ENCODE measurements at regions not wholly inside any gene's neighbourhood (a gene's known extent, or its start where the extent isn't known, plus 50 kb on each side); places are given as distances from the start of the nearest gene placed in this dataset.

DNA sequence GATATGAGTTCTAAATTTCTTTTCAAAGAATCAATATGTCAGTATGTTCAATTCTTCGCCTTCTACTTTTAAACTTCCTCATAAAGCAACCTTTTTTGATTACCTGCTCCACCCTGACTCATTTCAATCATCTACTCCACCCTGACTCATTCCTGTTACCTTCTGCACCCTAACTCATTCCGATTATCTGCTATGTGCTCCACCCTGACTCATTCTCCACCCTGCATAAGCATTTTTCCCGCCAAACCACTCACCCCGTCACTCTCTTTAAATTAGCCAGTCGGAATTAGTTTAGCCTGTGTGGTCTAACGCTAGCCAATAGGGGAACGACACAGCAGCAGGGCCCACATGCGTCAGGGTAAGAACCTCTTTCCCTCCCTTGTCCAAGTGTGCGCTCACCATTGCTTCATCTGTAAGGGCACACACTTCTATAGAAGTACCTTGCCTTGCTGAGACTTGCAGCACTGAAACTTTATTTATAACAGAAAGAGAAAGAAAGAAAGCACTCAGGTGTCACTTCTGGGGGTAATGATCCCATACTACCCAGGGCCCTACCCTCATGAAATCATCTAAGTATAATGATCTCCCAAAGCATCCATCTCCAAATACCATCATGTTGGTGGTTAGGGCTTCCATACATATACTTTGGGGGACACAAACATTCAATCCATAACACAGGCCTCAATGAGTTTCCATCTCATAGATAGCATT is 875.2 kb downstream of the RAPGEF2 start:
- Histone ChIP-seq H3K4me1 (ENCODE audit: control insufficient read depth in 5 of 5, insufficient read depth in 5 of 5, low read length in 5 of 5) (no peaks in the 10 kb centered on the region), H3K9me3 (ENCODE audit: control insufficient read depth in 4 of 4, insufficient read depth in 3 of 4, low read length in 3 of 4) (peaks cover 0 to 2% (median 0%) of the 10 kb centered on the region in 4 donors), H3K27me3 (ENCODE audit: control insufficient read depth in 3 of 3, insufficient read depth in 3 of 3, low read length in 2 of 3) (no peaks in the 10 kb centered on the region), H3K27ac (ENCODE audit: low read depth in 1 of 2, low read length in 1 of 2) (no peak overlapping the region), H3K9ac (ENCODE audit: insufficient read depth in 1 of 2, low read length in 2 of 2) (no peak overlapping the region), H3K36me3 (ENCODE audit: control insufficient read depth in 4 of 4, insufficient read depth in 4 of 4, low read length in 4 of 4) (no peaks in the 10 kb centered on the region), H3K4me3 (no peak overlapping the region)
- ATAC-seq (ENCODE audit: insufficient read depth, low FRiP score) (no peak), DNase-seq (no peak)
- WGBS, 2 donors, result 90 to 94% methylated on average over 9 of the region's 9 CpGs
- no peak for TF ChIP-seq CTCF (IDR thresholded peaks at IDR 0.05; ENCODE audit: control extremely low read depth, extremely low read depth)

DNA sequence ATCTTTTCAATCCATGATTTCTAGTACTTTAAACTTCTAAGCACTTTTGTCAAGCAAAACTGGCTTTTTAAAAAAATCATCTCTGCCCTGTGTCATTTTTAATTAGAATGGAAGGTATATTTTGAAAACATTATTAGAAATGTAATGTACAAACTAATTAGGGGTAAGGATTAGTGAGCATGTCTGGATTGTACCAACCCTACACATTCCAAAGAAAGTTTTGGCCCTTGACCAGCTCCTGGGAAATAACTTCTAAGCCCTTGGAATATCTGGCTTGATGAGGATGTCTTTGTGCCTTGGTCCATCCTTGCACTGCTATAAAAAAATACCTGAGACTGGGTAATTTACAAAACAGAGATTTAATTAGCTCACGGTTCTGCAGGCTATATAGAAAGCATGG is 876.5 kb downstream of the RAPGEF2 start:
- DNase-seq (no peak), ATAC-seq (ENCODE audit: insufficient read depth, low FRiP score) (no peak)
- no peaks in the 10 kb centered on the region for H3K36me3 ChIP-seq (ENCODE audit: control insufficient read depth in 4 of 4, insufficient read depth in 4 of 4, low read length in 4 of 4)
- WGBS, 2 donors, result 91 to 93% methylated on average over 1 of the region's 1 CpG
- no peak overlapping the region for H3K27ac ChIP-seq (ENCODE audit: low read depth in 1 of 2, low read length in 1 of 2)
- no peaks in the 10 kb centered on the region for H3K27me3 ChIP-seq (ENCODE audit: control insufficient read depth in 3 of 3, insufficient read depth in 3 of 3, low read length in 2 of 3)
- TF ChIP-seq CTCF (IDR thresholded peaks at IDR 0.05; ENCODE audit: control extremely low read depth, extremely low read depth), result no peak
- no peak overlapping the region for H3K4me3 ChIP-seq
- no peak overlapping the region for H3K9ac ChIP-seq (ENCODE audit: insufficient read depth in 1 of 2, low read length in 2 of 2)
- no peaks in the 10 kb centered on the region for H3K4me1 ChIP-seq (ENCODE audit: control insufficient read depth in 5 of 5, insufficient read depth in 5 of 5, low read length in 5 of 5)
- H3K9me3 ChIP-seq (ENCODE audit: control insufficient read depth in 4 of 4, insufficient read depth in 3 of 4, low read length in 3 of 4), result no peaks in the 10 kb centered on the region

DNA sequence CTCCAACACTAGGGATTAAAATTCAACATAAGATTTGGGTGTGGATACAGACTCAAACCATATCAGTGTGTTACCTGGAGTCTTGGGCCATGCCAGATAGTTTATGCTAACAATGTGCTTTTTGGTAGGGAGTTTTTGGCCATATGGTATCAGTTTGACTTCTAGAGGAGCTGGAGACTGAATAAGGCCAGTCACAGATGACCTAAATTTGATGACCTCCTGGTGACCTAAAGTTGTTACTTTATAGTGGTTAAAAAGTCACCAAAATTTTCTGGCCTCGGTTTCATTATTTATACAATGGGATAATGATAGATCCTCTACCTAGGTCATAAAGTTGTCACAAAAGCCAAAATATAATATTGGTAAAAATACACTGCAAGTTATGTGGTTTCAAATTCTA is 877.1 kb downstream of the RAPGEF2 start:
- ATAC-seq (ENCODE audit: insufficient read depth, low FRiP score) (no peak), DNase-seq (no peak)
- Histone ChIP-seq H3K9me3 (ENCODE audit: control insufficient read depth in 4 of 4, insufficient read depth in 3 of 4, low read length in 3 of 4) (no peaks in the 10 kb centered on the region), H3K27me3 (ENCODE audit: control insufficient read depth in 3 of 3, insufficient read depth in 3 of 3, low read length in 2 of 3) (no peaks in the 10 kb centered on the region), H3K9ac (ENCODE audit: insufficient read depth in 1 of 2, low read length in 2 of 2) (no peak overlapping the region), H3K4me3 (no peak overlapping the region), H3K4me1 (ENCODE audit: control insufficient read depth in 5 of 5, insufficient read depth in 5 of 5, low read length in 5 of 5) (no peaks in the 10 kb centered on the region), H3K36me3 (ENCODE audit: control insufficient read depth in 4 of 4, insufficient read depth in 4 of 4, low read length in 4 of 4) (no peaks in the 10 kb centered on the region), H3K27ac (ENCODE audit: low read depth in 1 of 2, low read length in 1 of 2) (no peak overlapping the region)
- TF ChIP-seq CTCF (IDR thresholded peaks at IDR 0.05; ENCODE audit: control extremely low read depth, extremely low read depth), result no peak
- WGBS, 2 donors, result 72 to 82% methylated on average over 1 of the region's 1 CpG

Measured in lung (tissue), 11 donors.